ENCODE measurements at regions not wholly inside any gene's neighbourhood (a gene's known extent, or its start where the extent isn't known, plus 50 kb on each side); places are given as distances from the start of the nearest gene placed in this dataset.

- H3K27me3 ChIP-seq, result no peaks in the 10 kb centered on the region
- in situ Hi-C loops (cut with MboI; ENCODE audit: low pct_ligation_motif_present in 1 of 4, low pct_unique_long_range_greater_than_20kb in 1 of 4, low sequenced_read_pairs in 3 of 4) (no loop called here), intact Hi-C loops (cut with DNase I; ENCODE audit: low total_unique reads) (loop anchor here (5.0 kb wide), 1 partner anchor 1604 kb away; no protein-coding TSS in a partner anchor)
- TF ChIP-seq POLR2A (IDR thresholded peaks at IDR 0.05) (no peak), CTCF (IDR thresholded peaks at IDR 0.05) (no peak), POLR2AphosphoS5 (IDR thresholded peaks at IDR 0.05) (no peak), EP300 (IDR thresholded peaks at IDR 0.05; ENCODE audit: low read depth) (no peak)
- no peaks in the 10 kb centered on the region for H3K4me1 ChIP-seq
- H3K4me3 ChIP-seq, result no peak overlapping the region
- H3K36me3 ChIP-seq, result no peaks in the 10 kb centered on the region
- H3K27ac ChIP-seq, result no peak overlapping the region
- no peak for DNase-seq
- 54 to 100% methylated on average over 1 of the region's 1 CpG for WGBS, 2 donors (ENCODE audit: low coverage in 1 of 2)
- no peaks in the 10 kb centered on the region for H3K9me3 ChIP-seq
Observed at GRCh38 chr3:115533218-115533617, 90.1 kb upstream of the GAP43 start.

GRCh38 chr3:115536171-115536570 lies 87.1 kb upstream of the GAP43 start:
- in situ Hi-C loops (cut with MboI; ENCODE audit: low pct_ligation_motif_present in 1 of 4, low pct_unique_long_range_greater_than_20kb in 1 of 4, low sequenced_read_pairs in 3 of 4), result no loop called here
- TF ChIP-seq POLR2AphosphoS5 (IDR thresholded peaks at IDR 0.05), result no peak
- no peak for TF ChIP-seq POLR2A (IDR thresholded peaks at IDR 0.05)
- TF ChIP-seq CTCF (IDR thresholded peaks at IDR 0.05), result no peak
- TF ChIP-seq EP300 (IDR thresholded peaks at IDR 0.05; ENCODE audit: low read depth), result no peak
- 86 to 94% methylated on average over 2 of the region's 2 CpGs for WGBS, 2 donors (ENCODE audit: low coverage in 1 of 2)

GRCh38 chr3:115537669-115538068 lies 85.6 kb upstream of the GAP43 start:
- Histone ChIP-seq H3K4me3 (no peak overlapping the region), H3K36me3 (no peaks in the 10 kb centered on the region), H3K27ac (no peak overlapping the region), H3K4me1 (no peaks in the 10 kb centered on the region), H3K27me3 (no peaks in the 10 kb centered on the region), H3K9me3 (no peaks in the 10 kb centered on the region)
- in situ Hi-C loops (cut with MboI; ENCODE audit: low pct_ligation_motif_present in 1 of 4, low pct_unique_long_range_greater_than_20kb in 1 of 4, low sequenced_read_pairs in 3 of 4), result no loop called here
- WGBS, 2 donors (ENCODE audit: low coverage in 1 of 2), result 72 to 83% methylated on average over 3 of the region's 3 CpGs
- DNase-seq, result no peak
- no peak for TF ChIP-seq POLR2AphosphoS5 (IDR thresholded peaks at IDR 0.05)
- no peak for TF ChIP-seq POLR2A (IDR thresholded peaks at IDR 0.05)
- no peak for TF ChIP-seq EP300 (IDR thresholded peaks at IDR 0.05; ENCODE audit: low read depth)
- TF ChIP-seq CTCF (IDR thresholded peaks at IDR 0.05), result no peak
- intact Hi-C loops (cut with DNase I; ENCODE audit: low total_unique reads), result no loop called here

More at GRCh38 chr3:115536171-115536570, 87.1 kb upstream of the GAP43 start:
- DNase-seq, result no peak
- Histone ChIP-seq H3K36me3 (no peaks in the 10 kb centered on the region), H3K4me3 (no peak overlapping the region), H3K9me3 (no peaks in the 10 kb centered on the region), H3K4me1 (no peaks in the 10 kb centered on the region), H3K27ac (no peak overlapping the region), H3K27me3 (no peaks in the 10 kb centered on the region)
- intact Hi-C loops (cut with DNase I; ENCODE audit: low total_unique reads), result no loop called here

GRCh38 chr3:115547207-115547606 lies 76.1 kb upstream of the GAP43 start:
- H3K27me3 ChIP-seq, result no peaks in the 10 kb centered on the region
- no peaks in the 10 kb centered on the region for H3K4me1 ChIP-seq
- no peak overlapping the region for H3K27ac ChIP-seq
- TF ChIP-seq CTCF (IDR thresholded peaks at IDR 0.05), result no peak
- H3K36me3 ChIP-seq, result no peaks in the 10 kb centered on the region
- H3K9me3 ChIP-seq, result no peaks in the 10 kb centered on the region
- WGBS, 2 donors (ENCODE audit: low coverage in 1 of 2), result 76 to 81% methylated on average over 3 of the region's 3 CpGs
- intact Hi-C loops (cut with DNase I; ENCODE audit: low total_unique reads) (no loop called here), in situ Hi-C loops (cut with MboI; ENCODE audit: low pct_ligation_motif_present in 1 of 4, low pct_unique_long_range_greater_than_20kb in 1 of 4, low sequenced_read_pairs in 3 of 4) (no loop called here)
- H3K4me3 ChIP-seq, result no peak overlapping the region
- no peak for DNase-seq
